ENCODE measurements at regions not wholly inside any gene's neighbourhood (a gene's known extent, or its start where the extent isn't known, plus 50 kb on each side); places are given as distances from the start of the nearest gene placed in this dataset.

DNA sequence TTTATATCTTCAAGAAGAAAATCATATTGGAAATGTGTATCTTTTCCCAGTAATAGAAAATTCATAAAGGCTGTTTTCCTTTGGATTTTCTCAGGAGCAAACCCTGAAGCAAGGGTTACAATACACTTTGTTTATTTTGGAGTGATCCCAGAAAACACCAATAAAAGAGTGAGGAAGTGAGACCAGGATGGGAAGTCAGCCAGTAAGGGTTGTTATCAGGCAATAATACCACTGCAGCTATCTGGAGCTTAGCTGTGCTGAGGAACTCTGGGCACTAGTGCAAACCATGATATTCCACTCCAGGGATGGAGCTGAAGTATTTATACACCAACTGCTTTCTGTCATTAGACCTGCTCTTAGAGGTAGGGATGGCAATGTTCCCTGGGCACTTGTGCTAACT lies 1002.3 kb downstream of the FLRT2 start:
- Histone ChIP-seq H3K79me2 (ENCODE audit: insufficient read depth, low read length) (no peaks in the 10 kb centered on the region), H3K36me3 (ENCODE audit: insufficient read depth, low read length) (no peaks in the 10 kb centered on the region), H4K20me1 (ENCODE audit: insufficient read depth, low read length) (no peaks in the 10 kb centered on the region), H3K9ac (ENCODE audit: low read length) (no peak overlapping the region), H3K27ac (ENCODE audit: low read depth, low read length) (no peak overlapping the region), H3K4me1 (ENCODE audit: insufficient read depth, low read length) (no peaks in the 10 kb centered on the region), H2AFZ (ENCODE audit: low read depth, low read length) (no peak overlapping the region), H3K27me3 (ENCODE audit: insufficient read depth, low read length) (no peaks in the 10 kb centered on the region), H3K4me3 (ENCODE audit: insufficient read depth, low read depth, low read length) (no peak overlapping the region), H3K9me3 (ENCODE audit: insufficient read depth, low read depth, low read length) (no peaks in the 10 kb centered on the region), H3K4me2 (ENCODE audit: low read length) (no peak overlapping the region)
- DNase-seq (ENCODE audit: low read depth) (peak; percentile 6), FAIRE-seq (no peak)
- Mint-ChIP-seq H3K27ac (ENCODE audit: unreplicated experiment) (no peak overlapping the region), H3K4me1 (ENCODE audit: low read depth, unreplicated experiment) (no peaks in the 10 kb centered on the region), H3K36me3 (ENCODE audit: low read depth, unreplicated experiment) (no peaks in the 10 kb centered on the region), H3K4me3 (ENCODE audit: unreplicated experiment) (no peak overlapping the region), H3K27me3 (ENCODE audit: low read depth, unreplicated experiment) (no peaks in the 10 kb centered on the region), H3K9me3 (ENCODE audit: unreplicated experiment) (peaks cover 2% of the 10 kb centered on the region)
- TF ChIP-seq, protein P1, sequence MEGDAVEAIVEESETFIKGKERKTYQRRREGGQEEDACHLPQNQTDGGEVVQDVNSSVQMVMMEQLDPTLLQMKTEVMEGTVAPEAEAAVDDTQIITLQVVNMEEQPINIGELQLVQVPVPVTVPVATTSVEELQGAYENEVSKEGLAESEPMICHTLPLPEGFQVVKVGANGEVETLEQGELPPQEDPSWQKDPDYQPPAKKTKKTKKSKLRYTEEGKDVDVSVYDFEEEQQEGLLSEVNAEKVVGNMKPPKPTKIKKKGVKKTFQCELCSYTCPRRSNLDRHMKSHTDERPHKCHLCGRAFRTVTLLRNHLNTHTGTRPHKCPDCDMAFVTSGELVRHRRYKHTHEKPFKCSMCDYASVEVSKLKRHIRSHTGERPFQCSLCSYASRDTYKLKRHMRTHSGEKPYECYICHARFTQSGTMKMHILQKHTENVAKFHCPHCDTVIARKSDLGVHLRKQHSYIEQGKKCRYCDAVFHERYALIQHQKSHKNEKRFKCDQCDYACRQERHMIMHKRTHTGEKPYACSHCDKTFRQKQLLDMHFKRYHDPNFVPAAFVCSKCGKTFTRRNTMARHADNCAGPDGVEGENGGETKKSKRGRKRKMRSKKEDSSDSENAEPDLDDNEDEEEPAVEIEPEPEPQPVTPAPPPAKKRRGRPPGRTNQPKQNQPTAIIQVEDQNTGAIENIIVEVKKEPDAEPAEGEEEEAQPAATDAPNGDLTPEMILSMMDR (IDR thresholded peaks at IDR 0.05; ENCODE audit: insufficient read depth, low read depth, low read length), result no peak
- TF ChIP-seq EZH2 (IDR thresholded peaks at IDR 0.05; ENCODE audit: insufficient read depth, low read length), result no peak

DNA sequence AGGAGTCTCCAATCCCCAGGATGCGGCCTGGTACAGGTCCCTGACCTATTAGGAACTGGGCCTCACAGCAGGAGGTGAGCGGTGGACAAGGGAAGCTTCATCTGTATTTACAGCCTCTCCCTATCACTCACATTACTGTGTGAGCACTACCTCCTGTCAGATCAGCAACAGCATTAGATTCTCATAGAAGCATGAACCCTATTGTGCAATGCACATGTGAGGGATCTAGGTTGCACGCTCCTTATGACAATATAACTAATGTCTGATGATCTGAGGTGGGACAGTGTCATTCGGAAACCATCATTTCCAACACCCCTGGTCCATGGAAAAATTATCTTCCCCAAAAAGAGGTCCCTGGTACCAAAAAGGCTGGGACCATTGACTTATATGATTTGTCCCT lies 1000.5 kb downstream of the FLRT2 start:
- H3K4me3 Mint-ChIP-seq (ENCODE audit: unreplicated experiment), result no peak overlapping the region
- DNase-seq (ENCODE audit: low read depth), result no peak
- no peaks in the 10 kb centered on the region for H3K27me3 ChIP-seq (ENCODE audit: insufficient read depth, low read length)
- H3K9me3 Mint-ChIP-seq (ENCODE audit: unreplicated experiment), result peaks cover 2% of the 10 kb centered on the region
- no peaks in the 10 kb centered on the region for H3K4me1 ChIP-seq (ENCODE audit: insufficient read depth, low read length)
- H4K20me1 ChIP-seq (ENCODE audit: insufficient read depth, low read length), result no peaks in the 10 kb centered on the region
- no peak overlapping the region for H3K27ac ChIP-seq (ENCODE audit: low read depth, low read length)
- no peak overlapping the region for H3K4me2 ChIP-seq (ENCODE audit: low read length)
- H3K4me3 ChIP-seq (ENCODE audit: insufficient read depth, low read depth, low read length), result no peak overlapping the region
- no peaks in the 10 kb centered on the region for H3K79me2 ChIP-seq (ENCODE audit: insufficient read depth, low read length)
- no peaks in the 10 kb centered on the region for H3K36me3 ChIP-seq (ENCODE audit: insufficient read depth, low read length)
- no peaks in the 10 kb centered on the region for H3K4me1 Mint-ChIP-seq (ENCODE audit: low read depth, unreplicated experiment)
- no peaks in the 10 kb centered on the region for H3K36me3 Mint-ChIP-seq (ENCODE audit: low read depth, unreplicated experiment)
- no peak overlapping the region for H2AFZ ChIP-seq (ENCODE audit: low read depth, low read length)
- no peak overlapping the region for H3K27ac Mint-ChIP-seq (ENCODE audit: unreplicated experiment)
- TF ChIP-seq EZH2 (IDR thresholded peaks at IDR 0.05; ENCODE audit: insufficient read depth, low read length), result no peak
- TF ChIP-seq, protein P1 (IDR thresholded peaks at IDR 0.05; ENCODE audit: insufficient read depth, low read depth, low read length), result no peak
- no peak overlapping the region for H3K9ac ChIP-seq (ENCODE audit: low read length)
- H3K9me3 ChIP-seq (ENCODE audit: insufficient read depth, low read depth, low read length), result no peaks in the 10 kb centered on the region
- H3K27me3 Mint-ChIP-seq (ENCODE audit: low read depth, unreplicated experiment), result no peaks in the 10 kb centered on the region
- no peak for FAIRE-seq

DNA sequence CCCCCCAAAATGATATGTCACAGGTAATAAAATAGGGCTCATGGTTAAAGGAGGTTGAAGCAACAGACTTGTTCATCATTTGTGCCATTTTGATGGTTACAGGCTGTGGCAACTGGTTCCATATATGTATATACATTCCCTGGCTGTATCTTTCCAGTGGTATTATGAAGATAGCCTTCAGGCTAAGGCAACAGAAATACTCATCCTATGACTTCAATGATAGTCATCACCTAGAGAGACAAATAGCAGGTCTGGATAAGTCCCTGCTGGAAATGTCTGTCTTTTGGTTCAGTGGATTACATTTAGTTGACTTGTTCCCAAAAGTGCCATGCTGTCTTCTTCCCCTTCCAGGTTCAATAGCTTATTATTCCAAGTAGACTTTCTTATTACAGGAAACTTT lies 997.4 kb downstream of the FLRT2 start:
- Histone ChIP-seq H2AFZ (ENCODE audit: low read depth, low read length) (no peak overlapping the region), H3K79me2 (ENCODE audit: insufficient read depth, low read length) (no peaks in the 10 kb centered on the region), H3K9me3 (ENCODE audit: insufficient read depth, low read depth, low read length) (no peaks in the 10 kb centered on the region), H3K36me3 (ENCODE audit: insufficient read depth, low read length) (no peaks in the 10 kb centered on the region), H3K4me2 (ENCODE audit: low read length) (no peak overlapping the region), H3K4me1 (ENCODE audit: insufficient read depth, low read length) (no peaks in the 10 kb centered on the region), H3K27ac (ENCODE audit: low read depth, low read length) (no peak overlapping the region), H3K4me3 (ENCODE audit: insufficient read depth, low read depth, low read length) (no peak overlapping the region), H3K9ac (ENCODE audit: low read length) (no peak overlapping the region), H3K27me3 (ENCODE audit: insufficient read depth, low read length) (no peaks in the 10 kb centered on the region), H4K20me1 (ENCODE audit: insufficient read depth, low read length) (no peaks in the 10 kb centered on the region)
- no peak for FAIRE-seq
- Mint-ChIP-seq H3K9me3 (ENCODE audit: unreplicated experiment) (peaks cover 2% of the 10 kb centered on the region), H3K36me3 (ENCODE audit: low read depth, unreplicated experiment) (no peaks in the 10 kb centered on the region), H3K27ac (ENCODE audit: unreplicated experiment) (no peak overlapping the region), H3K4me1 (ENCODE audit: low read depth, unreplicated experiment) (no peaks in the 10 kb centered on the region), H3K27me3 (ENCODE audit: low read depth, unreplicated experiment) (no peaks in the 10 kb centered on the region), H3K4me3 (ENCODE audit: unreplicated experiment) (no peak overlapping the region)
- TF ChIP-seq EZH2 (IDR thresholded peaks at IDR 0.05; ENCODE audit: insufficient read depth, low read length), result no peak
- TF ChIP-seq, protein P1 (IDR thresholded peaks at IDR 0.05; ENCODE audit: insufficient read depth, low read depth, low read length), result no peak
- DNase-seq (ENCODE audit: low read depth), result no peak
